Activated naive CD4-positive, alpha-beta T cell treated with anti-CD3 and anti-CD28 coated beads, Interleukin-2, amount 50 U/mL, for 72 hours (primary cell): ENCODE measurements at regions not wholly inside any gene's neighbourhood (a gene's known extent, or its start where the extent isn't known, plus 50 kb on each side); places are given as distances from the start of the nearest gene placed in this dataset.

Experiments used
- ATAC-seq, 2 donors: fragments of 150-1000 bp; cut with Tn5 transposase; 2 replicates each; pipeline ENCODE4 v1.10.0; 2021; ENCODE audit warnings: mild to moderate bottlenecking in 2 of 2, moderate library complexity in 2 of 2
- DNase-seq, 2 donors: peaks; one replicate each; pipeline ENCODE4 v3.0.0; 2021 to 2022; ENCODE audit warnings: low spot score in 2 of 2
- H3K27ac Mint-ChIP-seq, 2 donors: one replicate each; pipeline ENCODE4 v1.8.0; 2022; ENCODE audit warnings: mild to moderate bottlenecking in 2 of 2, mixed read lengths in 2 of 2
- H3K36me3 Mint-ChIP-seq, 2 donors: one replicate each; pipeline ENCODE4 v1.8.0; 2022; ENCODE audit warnings: mixed read lengths in 2 of 2
- H3K9me3 Mint-ChIP-seq, 2 donors: one replicate each; pipeline ENCODE4 v1.8.0; 2022; ENCODE audit warnings: mixed read lengths in 2 of 2

GRCh38 chrX:44470816-44471215 lies 71.8 kb downstream of the FUNDC1 start:
- Mint-ChIP-seq H3K9me3 (no peaks in the 10 kb centered on the region), H3K36me3 (no peaks in the 10 kb centered on the region), H3K27ac (no peak overlapping the region)
- ATAC-seq: no peak
- no peak for DNase-seq

GRCh38 chrX:44462850-44463249 lies 79.8 kb downstream of the FUNDC1 start:
- peaks cover 0 to 6% of the 10 kb centered on the region in 2 donors for H3K36me3 Mint-ChIP-seq
- ATAC-seq (no peak), DNase-seq (no peak)
- H3K27ac Mint-ChIP-seq: no peak overlapping the region
- H3K9me3 Mint-ChIP-seq: peaks cover 0 to 4% of the 10 kb centered on the region in 2 donors

- Mint-ChIP-seq H3K9me3 (peaks cover 0 to 4% of the 10 kb centered on the region in 2 donors), H3K36me3 (peaks cover 0 to 6% of the 10 kb centered on the region in 2 donors), H3K27ac (no peak overlapping the region)
- DNase-seq (no peak), ATAC-seq (no peak)
These were observed 83.2 kb downstream of the FUNDC1 start for GRCh38 chrX:44459501-44459900.

- no peak for DNase-seq
- H3K27ac Mint-ChIP-seq: no peak overlapping the region
- no peaks in the 10 kb centered on the region for H3K36me3 Mint-ChIP-seq
- H3K9me3 Mint-ChIP-seq: no peaks in the 10 kb centered on the region
- peak in 1 of 2 donors; percentile 86 for ATAC-seq
These were observed 86.0 kb downstream of the FUNDC1 start for GRCh38 chrX:44456685-44457084.

DNA sequence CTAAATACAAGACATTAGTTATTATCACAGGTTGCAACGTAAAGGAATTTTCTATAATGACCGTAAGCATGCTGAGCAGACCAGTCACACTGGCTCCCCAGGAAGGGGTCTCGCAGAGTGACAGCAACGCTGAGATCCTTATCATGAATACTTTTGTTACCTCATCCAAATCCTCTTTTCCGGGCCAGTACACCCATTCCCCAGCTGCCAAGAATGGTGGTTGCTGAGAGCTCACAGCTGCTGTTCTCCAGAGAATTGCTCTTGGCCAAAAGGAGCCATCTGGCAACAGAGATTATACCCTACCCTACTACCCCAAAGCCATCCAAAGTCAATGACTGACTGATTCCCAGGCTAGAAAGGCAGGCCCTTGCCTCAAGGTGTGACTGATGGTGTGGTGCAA lies 91.6 kb downstream of the FUNDC1 start:
- no peak for ATAC-seq
- no peak overlapping the region for H3K27ac Mint-ChIP-seq
- DNase-seq: no peak
- no peaks in the 10 kb centered on the region for H3K9me3 Mint-ChIP-seq
- no peaks in the 10 kb centered on the region for H3K36me3 Mint-ChIP-seq

DNA sequence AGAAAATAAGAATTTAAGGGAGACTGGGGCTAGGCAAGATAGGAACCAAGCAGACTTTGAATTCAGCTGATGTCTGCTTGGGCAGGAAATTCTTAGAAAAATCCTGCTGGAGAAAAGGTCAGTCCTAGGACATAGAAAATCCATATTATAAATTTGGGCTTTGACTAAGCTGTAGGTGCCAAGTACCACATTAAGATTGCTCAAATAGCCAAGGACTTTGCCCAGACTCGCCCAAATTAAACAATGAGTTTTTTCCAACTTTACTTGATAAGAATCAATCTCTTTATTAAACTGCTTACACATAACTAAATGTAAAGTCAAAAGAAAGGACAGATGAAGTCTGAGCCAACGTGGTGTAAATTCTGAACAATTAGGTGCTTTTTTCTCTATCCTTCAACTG lies 95.4 kb downstream of the FUNDC1 start:
- ATAC-seq (no peak), DNase-seq (no peak)
- H3K36me3 Mint-ChIP-seq: no peaks in the 10 kb centered on the region
- no peak overlapping the region for H3K27ac Mint-ChIP-seq
- no peaks in the 10 kb centered on the region for H3K9me3 Mint-ChIP-seq

GRCh38 chrX:44440006-44440405 lies 96.5 kb upstream of the EFHC2 start:
- no peaks in the 10 kb centered on the region for H3K36me3 Mint-ChIP-seq
- H3K9me3 Mint-ChIP-seq: no peaks in the 10 kb centered on the region
- DNase-seq (no peak), ATAC-seq (no peak)
- no peak overlapping the region for H3K27ac Mint-ChIP-seq

- H3K36me3 Mint-ChIP-seq: no peaks in the 10 kb centered on the region
- H3K27ac Mint-ChIP-seq: no peak overlapping the region
- ATAC-seq (no peak), DNase-seq (no peak)
- no peaks in the 10 kb centered on the region for H3K9me3 Mint-ChIP-seq
These were observed 95.8 kb upstream of the EFHC2 start for GRCh38 chrX:44439242-44439794.

GRCh38 chrX:44435047-44435446 lies 91.6 kb upstream of the EFHC2 start:
- ATAC-seq: peak in 1 of 2 donors; percentile 16
- H3K9me3 Mint-ChIP-seq: no peaks in the 10 kb centered on the region
- H3K27ac Mint-ChIP-seq: no peak overlapping the region
- no peak for DNase-seq
- peaks cover 0 to 4% of the 10 kb centered on the region in 2 donors for H3K36me3 Mint-ChIP-seq

DNA sequence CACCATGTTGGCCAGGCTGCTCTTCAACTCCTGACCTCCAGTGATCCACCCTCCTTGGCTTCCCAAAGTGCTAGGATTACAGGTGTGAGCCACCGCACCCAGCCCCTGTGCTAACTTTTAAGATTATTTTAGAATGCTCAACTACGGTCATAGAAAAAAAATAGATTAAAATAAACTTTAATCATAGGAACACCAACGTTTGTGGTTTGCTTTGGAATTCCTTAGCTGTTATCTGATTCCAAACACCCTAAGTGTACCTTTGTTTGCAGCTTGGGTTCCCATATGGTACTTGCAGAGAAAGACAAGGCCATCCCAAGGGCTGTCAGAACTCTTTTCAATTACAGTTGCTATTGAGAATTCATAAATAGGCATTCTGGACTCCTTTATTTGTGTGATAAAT lies 90.1 kb upstream of the EFHC2 start:
- peaks cover 0 to 4% of the 10 kb centered on the region in 2 donors for H3K36me3 Mint-ChIP-seq

DNA sequence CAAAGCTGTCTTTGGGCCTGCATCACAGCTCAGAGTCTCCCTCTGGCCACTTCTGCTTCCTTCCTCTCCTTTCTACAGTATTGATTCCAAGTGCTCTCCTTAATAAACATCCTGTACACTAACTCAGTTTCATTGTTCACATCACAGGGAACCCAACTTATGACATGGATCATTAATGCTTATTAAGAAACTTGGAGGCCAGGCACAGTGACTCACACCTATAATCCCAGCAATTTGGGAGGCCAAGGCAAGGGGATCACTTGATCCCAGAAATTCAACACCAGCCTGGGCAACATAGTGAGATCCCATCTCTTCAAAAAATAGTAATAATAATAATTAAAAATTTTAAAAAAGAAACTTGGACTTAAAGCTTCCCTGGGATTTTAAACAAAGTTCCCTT lies 89.2 kb upstream of the EFHC2 start:
- Mint-ChIP-seq H3K36me3 (peaks cover 0 to 4% of the 10 kb centered on the region in 2 donors), H3K27ac (no peak overlapping the region), H3K9me3 (no peaks in the 10 kb centered on the region)
- ATAC-seq (no peak), DNase-seq (no peak)

More for the DNA sequence above, 90.1 kb upstream of the EFHC2 start:
- DNase-seq (no peak), ATAC-seq (no peak)
- no peak overlapping the region for H3K27ac Mint-ChIP-seq
- H3K9me3 Mint-ChIP-seq: no peaks in the 10 kb centered on the region

- DNase-seq (no peak), ATAC-seq (no peak)
- no peaks in the 10 kb centered on the region for H3K9me3 Mint-ChIP-seq
- no peak overlapping the region for H3K27ac Mint-ChIP-seq
- peaks cover 0 to 4% of the 10 kb centered on the region in 2 donors for H3K36me3 Mint-ChIP-seq
These were observed 87.7 kb upstream of the EFHC2 start for GRCh38 chrX:44431194-44431593.

DNA sequence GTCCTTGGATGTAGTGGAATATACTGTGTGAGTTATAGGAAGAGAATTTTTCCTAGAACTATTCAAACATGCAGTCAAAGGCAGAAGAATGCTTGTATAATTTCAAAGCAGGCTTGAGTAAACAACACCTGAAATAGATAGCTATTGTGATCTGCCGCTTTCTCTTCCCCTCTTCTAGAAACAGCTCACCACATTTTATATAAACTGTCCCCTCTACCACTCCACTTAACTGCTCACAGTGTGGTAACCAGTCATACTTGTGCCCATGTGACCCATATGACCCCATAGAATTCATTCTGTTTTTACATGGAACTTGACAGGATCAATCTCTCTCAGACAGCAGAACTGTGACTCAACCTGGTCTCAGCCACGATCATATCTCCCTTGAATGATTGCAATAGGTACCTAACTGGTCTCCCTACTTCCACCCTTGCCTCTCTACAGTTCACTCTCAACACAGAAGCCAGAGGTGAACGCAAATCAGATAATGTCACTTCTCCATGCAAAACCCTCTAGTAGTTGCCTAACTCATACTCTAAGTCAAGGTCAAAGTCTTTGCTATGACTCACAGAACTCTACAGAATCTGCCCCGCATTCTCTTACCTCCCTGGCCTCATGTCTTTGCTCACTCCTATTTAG lies 85.6 kb upstream of the EFHC2 start:
- H3K27ac Mint-ChIP-seq: peak overlapping the region in 1 of 2 donors; percentile 2
- ATAC-seq (peak; percentile 61 to 86), DNase-seq (no peak)
- H3K9me3 Mint-ChIP-seq: no peaks in the 10 kb centered on the region
- peaks cover 0 to 4% of the 10 kb centered on the region in 2 donors for H3K36me3 Mint-ChIP-seq

DNA sequence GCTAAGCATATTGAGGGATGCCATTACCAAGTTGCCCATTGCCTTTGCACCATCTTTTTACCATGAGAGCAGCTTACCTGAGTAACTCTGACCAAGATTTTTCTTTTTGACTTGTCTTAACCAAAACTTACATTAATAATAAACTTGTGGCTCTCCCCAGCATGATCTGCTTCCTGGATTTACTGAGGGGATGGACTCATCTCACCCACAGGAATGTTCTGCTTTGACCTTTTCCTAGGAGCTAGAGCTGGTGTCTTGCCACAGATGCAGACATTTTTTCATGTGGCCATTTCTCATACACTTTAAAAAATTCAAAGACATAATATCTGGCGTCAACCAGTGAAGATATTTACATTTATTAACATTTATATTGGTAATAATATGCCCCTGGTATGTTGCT lies 79.2 kb upstream of the EFHC2 start:
- no peaks in the 10 kb centered on the region for H3K9me3 Mint-ChIP-seq
- no peak overlapping the region for H3K27ac Mint-ChIP-seq
- DNase-seq (no peak), ATAC-seq (no peak)
- no peaks in the 10 kb centered on the region for H3K36me3 Mint-ChIP-seq

DNA sequence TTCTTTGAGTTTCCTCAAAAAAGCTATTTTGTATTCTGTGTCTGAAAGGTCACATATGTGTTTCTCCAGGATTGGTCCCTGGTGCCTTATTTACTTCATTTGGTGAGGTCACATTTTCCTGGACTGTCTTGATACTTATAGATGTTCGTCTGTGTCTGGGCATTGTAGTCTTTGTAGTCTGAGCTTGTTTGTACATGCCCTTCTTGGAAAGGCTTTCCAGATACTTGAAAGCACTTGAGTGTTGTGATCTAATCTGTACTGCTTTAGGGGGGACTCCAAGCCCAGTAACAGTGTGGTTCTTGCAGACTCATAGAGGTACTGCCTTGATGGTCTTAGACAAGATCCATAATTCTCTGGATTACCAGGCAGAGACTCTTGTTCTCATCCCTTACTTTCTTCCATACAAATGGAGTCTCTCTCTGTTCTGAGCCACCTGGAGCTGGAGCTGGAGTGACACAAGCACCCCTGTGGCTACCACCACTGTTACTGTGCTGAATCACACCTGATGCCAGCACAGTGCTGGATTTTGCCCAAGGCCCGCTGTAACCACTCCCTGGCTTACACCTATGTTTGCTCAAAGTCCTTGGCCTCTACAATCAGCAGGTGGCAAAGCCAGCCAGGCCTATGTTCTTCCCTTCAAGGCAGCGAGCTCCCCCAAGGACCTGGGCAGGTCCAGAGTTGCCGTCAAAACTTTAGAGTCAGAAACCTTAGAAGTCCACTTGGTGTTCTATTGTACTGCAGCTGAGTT lies 72.3 kb upstream of the EFHC2 start:
- Mint-ChIP-seq H3K27ac (no peak overlapping the region), H3K36me3 (peaks cover 0 to 11% of the 10 kb centered on the region in 2 donors), H3K9me3 (no peaks in the 10 kb centered on the region)
- DNase-seq: no peak
- ATAC-seq: no peak

- DNase-seq (no peak), ATAC-seq (no peak)
- H3K27ac Mint-ChIP-seq: no peak overlapping the region
- peaks cover 5 to 6% of the 10 kb centered on the region in 2 donors for H3K36me3 Mint-ChIP-seq
- peaks cover 0 to 5% of the 10 kb centered on the region in 2 donors for H3K9me3 Mint-ChIP-seq
These were observed 57.7 kb upstream of the EFHC2 start for GRCh38 chrX:44401151-44401550.

DNA sequence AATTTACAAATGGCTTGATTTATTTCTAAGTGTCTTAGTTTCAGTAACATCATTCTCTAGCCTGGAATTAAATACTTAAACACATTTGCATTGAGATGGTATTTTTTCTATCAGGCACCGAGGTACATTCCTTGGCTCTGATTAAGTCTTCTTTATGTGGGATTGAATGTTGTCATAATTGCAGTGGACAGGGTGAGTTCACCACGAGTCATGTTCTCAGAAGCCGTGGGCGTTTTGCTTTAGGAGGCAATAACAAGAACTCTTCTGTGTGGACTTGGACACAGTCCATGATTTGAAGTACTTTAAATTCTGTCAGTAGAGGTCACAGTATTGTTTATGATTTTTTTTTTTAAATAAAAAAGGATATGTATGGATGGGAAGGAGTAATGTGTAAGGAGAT lies 57.1 kb upstream of the EFHC2 start:
- DNase-seq (peak in 1 of 2 donors; percentile 22), ATAC-seq (peak; percentile 85 to 92)
- peak overlapping the region in 1 of 2 donors; percentile 29 for H3K27ac Mint-ChIP-seq
- H3K9me3 Mint-ChIP-seq: peaks cover 0 to 5% of the 10 kb centered on the region in 2 donors
- peaks cover 5 to 6% of the 10 kb centered on the region in 2 donors for H3K36me3 Mint-ChIP-seq
